ENCODE measurements at regions not wholly inside any gene's neighbourhood (a gene's known extent, or its start where the extent isn't known, plus 50 kb on each side); places are given as distances from the start of the nearest gene placed in this dataset.

DNA sequence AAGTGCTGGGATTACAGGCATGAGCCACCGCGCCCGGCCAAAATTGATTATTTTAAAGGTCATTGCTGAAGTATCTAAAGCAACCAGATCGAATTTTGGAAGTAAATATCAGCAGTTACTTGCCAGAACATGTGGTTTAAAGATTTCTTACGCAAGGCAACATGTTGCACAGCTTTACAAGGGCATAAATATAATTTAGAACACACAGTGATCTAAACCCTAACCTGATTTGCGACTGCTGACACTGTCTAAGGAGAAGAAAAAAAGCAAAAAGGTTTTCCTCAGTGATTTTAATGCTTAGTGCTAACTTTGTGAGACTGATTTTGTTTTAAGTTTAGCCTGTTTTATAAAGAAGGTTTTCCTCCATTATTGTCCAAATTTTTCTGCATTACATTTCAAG, 569.9 kb upstream of the LINC00305 start:
- H3K79me2 ChIP-seq = no peaks in the 10 kb centered on the region
- H3K4me3 ChIP-seq = no peak overlapping the region
- DNase-seq (ENCODE audit: low spot score) = no peak
- H3K27ac ChIP-seq = no peak overlapping the region
- H2AFZ ChIP-seq = no peak overlapping the region
- no peaks in the 10 kb centered on the region for H3K9me2 ChIP-seq (replicated peaks; ENCODE audit: insufficient read depth)
- no peaks in the 10 kb centered on the region for H3K36me3 ChIP-seq (replicated peaks; ENCODE audit: insufficient read depth, low read depth)
- H3K9me3 ChIP-seq (ENCODE audit: low read depth) = no peaks in the 10 kb centered on the region
- peaks cover under 1% of the 10 kb centered on the region for H3K4me1 ChIP-seq (ENCODE audit: insufficient read depth)
- 86% methylated on average over 6 of the region's 6 CpGs for WGBS (ENCODE audit: low lambda C conversion rate, missing lambda C conversion rate)
- no peak for TF ChIP-seq EZH2 (IDR thresholded peaks at IDR 0.05; ENCODE audit: borderline replicate concordance)
- no peak for TF ChIP-seq EZH2phosphoT487 (IDR thresholded peaks at IDR 0.05; ENCODE audit: low read depth, severe bottlenecking, unreplicated experiment)
- TF ChIP-seq, protein P1, sequence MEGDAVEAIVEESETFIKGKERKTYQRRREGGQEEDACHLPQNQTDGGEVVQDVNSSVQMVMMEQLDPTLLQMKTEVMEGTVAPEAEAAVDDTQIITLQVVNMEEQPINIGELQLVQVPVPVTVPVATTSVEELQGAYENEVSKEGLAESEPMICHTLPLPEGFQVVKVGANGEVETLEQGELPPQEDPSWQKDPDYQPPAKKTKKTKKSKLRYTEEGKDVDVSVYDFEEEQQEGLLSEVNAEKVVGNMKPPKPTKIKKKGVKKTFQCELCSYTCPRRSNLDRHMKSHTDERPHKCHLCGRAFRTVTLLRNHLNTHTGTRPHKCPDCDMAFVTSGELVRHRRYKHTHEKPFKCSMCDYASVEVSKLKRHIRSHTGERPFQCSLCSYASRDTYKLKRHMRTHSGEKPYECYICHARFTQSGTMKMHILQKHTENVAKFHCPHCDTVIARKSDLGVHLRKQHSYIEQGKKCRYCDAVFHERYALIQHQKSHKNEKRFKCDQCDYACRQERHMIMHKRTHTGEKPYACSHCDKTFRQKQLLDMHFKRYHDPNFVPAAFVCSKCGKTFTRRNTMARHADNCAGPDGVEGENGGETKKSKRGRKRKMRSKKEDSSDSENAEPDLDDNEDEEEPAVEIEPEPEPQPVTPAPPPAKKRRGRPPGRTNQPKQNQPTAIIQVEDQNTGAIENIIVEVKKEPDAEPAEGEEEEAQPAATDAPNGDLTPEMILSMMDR (IDR thresholded peaks at IDR 0.05; ENCODE audit: poor library complexity) = no peak
- H3K4me2 ChIP-seq = no peak overlapping the region
- H3K27me3 ChIP-seq = no peaks in the 10 kb centered on the region
- no peaks in the 10 kb centered on the region for H4K20me1 ChIP-seq (ENCODE audit: insufficient read depth, poor library complexity, severe bottlenecking)

DNA sequence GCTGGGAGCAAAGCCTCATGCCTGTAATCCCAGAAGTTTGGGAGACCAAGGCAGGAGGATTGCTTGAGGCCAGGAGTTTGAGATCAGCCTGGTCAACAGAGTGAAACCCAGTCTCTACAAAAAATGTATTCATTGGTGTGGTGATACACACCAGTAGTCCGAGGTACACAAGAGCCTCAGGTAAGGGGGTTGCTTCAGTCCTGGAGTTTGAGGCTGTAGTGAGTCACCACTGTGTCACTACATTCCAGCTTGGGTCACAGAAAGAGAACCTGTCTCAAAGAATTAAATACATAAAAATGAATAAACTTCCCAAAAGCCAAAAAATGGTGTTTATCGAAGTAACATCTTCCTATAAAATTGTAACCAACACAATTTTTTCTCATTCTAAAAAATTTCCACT, 568.1 kb upstream of the LINC00305 start:
- Histone ChIP-seq H3K4me3 (no peak overlapping the region), H3K27me3 (no peaks in the 10 kb centered on the region), H3K4me2 (no peak overlapping the region), H3K4me1 (ENCODE audit: insufficient read depth) (peaks cover 4% of the 10 kb centered on the region), H3K9me2 (replicated peaks; ENCODE audit: insufficient read depth) (no peaks in the 10 kb centered on the region), H4K20me1 (ENCODE audit: insufficient read depth, poor library complexity, severe bottlenecking) (no peaks in the 10 kb centered on the region), H3K36me3 (replicated peaks; ENCODE audit: insufficient read depth, low read depth) (no peaks in the 10 kb centered on the region), H2AFZ (no peak overlapping the region), H3K79me2 (no peaks in the 10 kb centered on the region), H3K9me3 (ENCODE audit: low read depth) (no peaks in the 10 kb centered on the region), H3K27ac (no peak overlapping the region)
- peak; percentile 16 for DNase-seq (ENCODE audit: low spot score)
- WGBS (ENCODE audit: low lambda C conversion rate, missing lambda C conversion rate) = 81% methylated on average over 2 of the region's 2 CpGs
- no peak for TF ChIP-seq EZH2 (IDR thresholded peaks at IDR 0.05; ENCODE audit: borderline replicate concordance)
- TF ChIP-seq EZH2phosphoT487 (IDR thresholded peaks at IDR 0.05; ENCODE audit: low read depth, severe bottlenecking, unreplicated experiment) = no peak

DNA sequence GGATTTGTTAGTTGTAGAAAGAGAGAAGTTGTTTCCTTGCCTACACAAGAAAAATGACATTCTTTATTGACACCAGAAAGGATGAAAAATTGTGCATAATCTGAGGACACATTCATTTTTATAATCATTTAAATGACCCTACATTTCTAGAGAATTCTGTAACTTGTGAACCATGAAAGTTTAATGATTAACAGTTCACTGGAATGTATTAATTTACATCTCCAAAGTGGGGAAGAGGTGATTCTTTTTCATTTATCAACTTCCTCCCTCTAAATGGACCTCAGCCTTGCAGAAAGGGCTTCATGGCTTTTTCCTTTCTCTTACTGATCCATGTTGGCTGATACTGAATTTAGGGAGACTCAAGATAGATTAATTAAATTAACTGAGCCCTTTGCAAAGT, 565.2 kb upstream of the LINC00305 start:
- DNase-seq (ENCODE audit: low spot score) = no peak
- H3K4me1 ChIP-seq (ENCODE audit: insufficient read depth) = peaks cover 13% of the 10 kb centered on the region
- no peaks in the 10 kb centered on the region for H3K9me2 ChIP-seq (replicated peaks; ENCODE audit: insufficient read depth)
- no peaks in the 10 kb centered on the region for H3K36me3 ChIP-seq (replicated peaks; ENCODE audit: insufficient read depth, low read depth)
- no peak overlapping the region for H2AFZ ChIP-seq
- no peak overlapping the region for H3K4me2 ChIP-seq
- no peak for TF ChIP-seq EZH2 (IDR thresholded peaks at IDR 0.05; ENCODE audit: borderline replicate concordance)
- no peak for TF ChIP-seq EZH2phosphoT487 (IDR thresholded peaks at IDR 0.05; ENCODE audit: low read depth, severe bottlenecking, unreplicated experiment)
- TF ChIP-seq, protein P1 (IDR thresholded peaks at IDR 0.05; ENCODE audit: poor library complexity) = no peak
- no peak overlapping the region for H3K4me3 ChIP-seq
- H4K20me1 ChIP-seq (ENCODE audit: insufficient read depth, poor library complexity, severe bottlenecking) = no peaks in the 10 kb centered on the region
- no peaks in the 10 kb centered on the region for H3K79me2 ChIP-seq
- no peaks in the 10 kb centered on the region for H3K9me3 ChIP-seq (ENCODE audit: low read depth)
- no peaks in the 10 kb centered on the region for H3K27me3 ChIP-seq
- H3K27ac ChIP-seq = no peak overlapping the region

DNA sequence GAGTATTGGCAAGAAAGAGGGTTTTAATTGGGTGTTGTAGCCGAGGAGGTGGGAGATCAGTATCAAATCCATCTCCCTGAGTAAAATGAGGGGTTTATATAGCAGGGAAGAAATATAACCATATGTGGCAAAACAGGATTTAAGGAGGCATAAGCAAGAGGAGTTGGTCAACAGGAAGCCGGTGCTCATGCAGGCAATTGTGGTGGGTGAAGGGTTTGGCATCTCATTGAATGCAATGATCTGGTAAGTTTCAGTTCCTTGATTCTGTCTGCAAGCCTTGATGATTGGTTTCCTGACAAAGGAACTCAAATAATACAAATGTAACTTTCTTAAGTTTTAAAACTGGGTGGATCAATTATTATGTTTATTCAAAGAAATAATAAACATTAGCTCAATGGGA, 564.4 kb upstream of the LINC00305 start:
- H3K9me3 ChIP-seq (ENCODE audit: low read depth) = no peaks in the 10 kb centered on the region
- no peaks in the 10 kb centered on the region for H3K27me3 ChIP-seq
- H3K4me1 ChIP-seq (ENCODE audit: insufficient read depth) = peaks cover 13% of the 10 kb centered on the region
- H3K27ac ChIP-seq = no peak overlapping the region
- H3K36me3 ChIP-seq (replicated peaks; ENCODE audit: insufficient read depth, low read depth) = no peaks in the 10 kb centered on the region
- no peak overlapping the region for H3K4me3 ChIP-seq
- DNase-seq (ENCODE audit: low spot score) = no peak
- H2AFZ ChIP-seq = no peak overlapping the region
- no peak overlapping the region for H3K4me2 ChIP-seq
- no peaks in the 10 kb centered on the region for H3K79me2 ChIP-seq
- WGBS (ENCODE audit: low lambda C conversion rate, missing lambda C conversion rate) = 83% methylated on average over 2 of the region's 2 CpGs
- no peaks in the 10 kb centered on the region for H4K20me1 ChIP-seq (ENCODE audit: insufficient read depth, poor library complexity, severe bottlenecking)
- TF ChIP-seq, protein P1 (IDR thresholded peaks at IDR 0.05; ENCODE audit: poor library complexity) = no peak
- no peak for TF ChIP-seq EZH2phosphoT487 (IDR thresholded peaks at IDR 0.05; ENCODE audit: low read depth, severe bottlenecking, unreplicated experiment)
- TF ChIP-seq EZH2 (IDR thresholded peaks at IDR 0.05; ENCODE audit: borderline replicate concordance) = no peak
- H3K9me2 ChIP-seq (replicated peaks; ENCODE audit: insufficient read depth) = no peaks in the 10 kb centered on the region

Data from hepatocyte (in vitro differentiated cells).